SK-N-SH (cell line): ENCODE measurements at regions not wholly inside any gene's neighbourhood (a gene's known extent, or its start where the extent isn't known, plus 50 kb on each side); places are given as distances from the start of the nearest gene placed in this dataset.

Source experiments
- CTCF ChIP-seq: fragments of 200-600 bp; sonication (generic); IDR thresholded peaks from 2 replicates; pipeline ENCODE4 v1.6.1; 2017; ENCODE audit warnings: antibody characterized with exemption, mild to moderate bottlenecking, moderate library complexity
- EP300 ChIP-seq, 2 experiments: IDR thresholded peaks; 2 replicates each; pipeline versions ENCODE4 v1.4.0 to v1.6.1; 2012; ENCODE audit warnings: borderline replicate concordance in 1 of 2, low read depth in 1 of 2, low read length in 1 of 2
- JUND ChIP-seq: IDR thresholded peaks from 2 replicates; pipeline ENCODE4 v1.4.0; 2012
- NRF1 ChIP-seq: IDR thresholded peaks from 2 replicates; pipeline ENCODE4 v1.6.1; 2012; ENCODE audit warnings: low read depth, mild to moderate bottlenecking, low read length
- POLR2AphosphoS5 ChIP-seq: IDR thresholded peaks from 2 replicates; pipeline ENCODE4 v1.6.1; 2012; ENCODE audit warnings: low read depth, low read length
- SMC3 ChIP-seq: IDR thresholded peaks from 2 replicates; pipeline ENCODE4 v1.6.1; 2012; ENCODE audit warnings: low read depth, low read length, improper control_type of control experiment

GRCh38 chr17:53896047-53896446 is 73.3 kb downstream of the KIF2B start:
- TF ChIP-seq CTCF: no peak
- TF ChIP-seq POLR2AphosphoS5: no peak
- TF ChIP-seq NRF1: no peak
- TF ChIP-seq JUND: no peak
- TF ChIP-seq EP300 (IDR thresholded peaks at IDR 0.05; ENCODE audit: borderline replicate concordance in 1 of 2, low read depth in 1 of 2, low read length in 1 of 2): no peak
- no peak for TF ChIP-seq SMC3
